ENCODE measurements at regions not wholly inside any gene's neighbourhood (a gene's known extent, or its start where the extent isn't known, plus 50 kb on each side); places are given as distances from the start of the nearest gene placed in this dataset.

DNA sequence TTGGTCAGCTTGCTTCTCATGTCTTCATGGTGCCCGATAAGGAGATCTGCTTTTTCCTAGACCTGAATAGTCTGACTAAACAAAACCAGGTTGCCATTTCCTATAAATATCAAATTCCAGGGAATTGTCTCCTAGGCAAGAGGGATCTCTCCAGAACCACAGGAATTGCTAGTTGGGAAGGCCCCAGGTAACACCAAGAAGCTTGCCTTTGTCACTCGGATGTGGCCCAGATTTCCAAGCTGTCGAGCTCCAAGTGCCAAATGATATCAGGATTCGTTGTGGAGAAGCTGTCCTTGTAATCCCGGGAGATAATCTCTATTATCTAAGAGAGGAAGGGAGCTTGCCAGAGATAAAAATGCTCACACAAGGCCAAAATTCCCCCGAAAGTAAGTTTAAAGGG, 1288.5 kb upstream of the AUTS2 start:
- H3K9me2 ChIP-seq (replicated peaks; ENCODE audit: control insufficient read depth, low read length) = no peaks in the 10 kb centered on the region
- H3K4me1 ChIP-seq (ENCODE audit: control insufficient read depth, low read length) = no peaks in the 10 kb centered on the region
- no peaks in the 10 kb centered on the region for H3F3A ChIP-seq (ENCODE audit: control insufficient read depth, insufficient read depth)
- H4K20me1 ChIP-seq (ENCODE audit: control insufficient read depth, insufficient read depth, low read depth, low read length) = no peaks in the 10 kb centered on the region
- H3K27ac ChIP-seq (ENCODE audit: low read depth, low read length) = no peak overlapping the region
- no peaks in the 10 kb centered on the region for H3K79me2 ChIP-seq (ENCODE audit: control insufficient read depth, low read length)
- TF ChIP-seq EZH2phosphoT487 (IDR thresholded peaks at IDR 0.05; ENCODE audit: borderline replicate concordance, low read length) = no peak
- TF ChIP-seq, protein P1, sequence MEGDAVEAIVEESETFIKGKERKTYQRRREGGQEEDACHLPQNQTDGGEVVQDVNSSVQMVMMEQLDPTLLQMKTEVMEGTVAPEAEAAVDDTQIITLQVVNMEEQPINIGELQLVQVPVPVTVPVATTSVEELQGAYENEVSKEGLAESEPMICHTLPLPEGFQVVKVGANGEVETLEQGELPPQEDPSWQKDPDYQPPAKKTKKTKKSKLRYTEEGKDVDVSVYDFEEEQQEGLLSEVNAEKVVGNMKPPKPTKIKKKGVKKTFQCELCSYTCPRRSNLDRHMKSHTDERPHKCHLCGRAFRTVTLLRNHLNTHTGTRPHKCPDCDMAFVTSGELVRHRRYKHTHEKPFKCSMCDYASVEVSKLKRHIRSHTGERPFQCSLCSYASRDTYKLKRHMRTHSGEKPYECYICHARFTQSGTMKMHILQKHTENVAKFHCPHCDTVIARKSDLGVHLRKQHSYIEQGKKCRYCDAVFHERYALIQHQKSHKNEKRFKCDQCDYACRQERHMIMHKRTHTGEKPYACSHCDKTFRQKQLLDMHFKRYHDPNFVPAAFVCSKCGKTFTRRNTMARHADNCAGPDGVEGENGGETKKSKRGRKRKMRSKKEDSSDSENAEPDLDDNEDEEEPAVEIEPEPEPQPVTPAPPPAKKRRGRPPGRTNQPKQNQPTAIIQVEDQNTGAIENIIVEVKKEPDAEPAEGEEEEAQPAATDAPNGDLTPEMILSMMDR (IDR thresholded peaks at IDR 0.05; ENCODE audit: low read depth, low read length, poor library complexity, severe bottlenecking) = no peak
- no peak overlapping the region for H3K4me2 ChIP-seq (ENCODE audit: low read length)
- no peaks in the 10 kb centered on the region for H3K36me3 ChIP-seq (ENCODE audit: control insufficient read depth, low read length)
- no peak overlapping the region for H3K4me3 ChIP-seq (ENCODE audit: low read length)
- peaks cover 13% of the 10 kb centered on the region; the same call in 1 of the 2 replicates for H3K9me3 ChIP-seq (ENCODE audit: control insufficient read depth, insufficient read depth, low read length)
- H3K27me3 ChIP-seq (ENCODE audit: control insufficient read depth, low read length) = no peaks in the 10 kb centered on the region

DNA sequence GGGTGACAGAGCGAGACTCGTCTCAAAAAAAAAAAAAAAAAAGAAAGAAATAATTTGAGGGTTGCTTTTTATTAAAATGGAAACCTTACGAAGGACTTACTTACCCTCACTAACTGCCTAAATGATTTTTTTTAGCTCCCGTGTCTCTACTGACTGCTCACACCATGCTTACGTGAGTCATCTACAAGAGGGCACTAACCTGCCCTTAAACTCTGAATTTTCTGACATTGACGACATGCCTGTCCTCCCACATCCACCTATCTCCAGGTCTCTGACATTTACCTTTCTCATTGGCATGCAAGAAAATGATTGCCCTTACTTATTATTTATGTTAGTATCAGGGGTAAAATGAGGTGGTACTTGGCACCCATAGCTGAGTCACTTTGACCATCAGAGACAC, 1286.3 kb upstream of the AUTS2 start:
- H3F3A ChIP-seq (ENCODE audit: control insufficient read depth, insufficient read depth) = no peaks in the 10 kb centered on the region
- H3K9me2 ChIP-seq (replicated peaks; ENCODE audit: control insufficient read depth, low read length) = no peaks in the 10 kb centered on the region
- H4K20me1 ChIP-seq (ENCODE audit: control insufficient read depth, insufficient read depth, low read depth, low read length) = no peaks in the 10 kb centered on the region
- no peak overlapping the region for H3K4me2 ChIP-seq (ENCODE audit: low read length)
- H3K9me3 ChIP-seq (ENCODE audit: control insufficient read depth, insufficient read depth, low read length) = peaks cover 10% of the 10 kb centered on the region; the same call in 1 of the 2 replicates
- TF ChIP-seq, protein P1 (IDR thresholded peaks at IDR 0.05; ENCODE audit: low read depth, low read length, poor library complexity, severe bottlenecking) = no peak
- no peak for TF ChIP-seq EZH2phosphoT487 (IDR thresholded peaks at IDR 0.05; ENCODE audit: borderline replicate concordance, low read length)
- H3K79me2 ChIP-seq (ENCODE audit: control insufficient read depth, low read length) = no peaks in the 10 kb centered on the region
- no peak overlapping the region for H3K4me3 ChIP-seq (ENCODE audit: low read length)
- H3K4me1 ChIP-seq (ENCODE audit: control insufficient read depth, low read length) = no peaks in the 10 kb centered on the region
- no peaks in the 10 kb centered on the region for H3K36me3 ChIP-seq (ENCODE audit: control insufficient read depth, low read length)
- no peaks in the 10 kb centered on the region for H3K27me3 ChIP-seq (ENCODE audit: control insufficient read depth, low read length)
- H3K27ac ChIP-seq (ENCODE audit: low read depth, low read length) = no peak overlapping the region

DNA sequence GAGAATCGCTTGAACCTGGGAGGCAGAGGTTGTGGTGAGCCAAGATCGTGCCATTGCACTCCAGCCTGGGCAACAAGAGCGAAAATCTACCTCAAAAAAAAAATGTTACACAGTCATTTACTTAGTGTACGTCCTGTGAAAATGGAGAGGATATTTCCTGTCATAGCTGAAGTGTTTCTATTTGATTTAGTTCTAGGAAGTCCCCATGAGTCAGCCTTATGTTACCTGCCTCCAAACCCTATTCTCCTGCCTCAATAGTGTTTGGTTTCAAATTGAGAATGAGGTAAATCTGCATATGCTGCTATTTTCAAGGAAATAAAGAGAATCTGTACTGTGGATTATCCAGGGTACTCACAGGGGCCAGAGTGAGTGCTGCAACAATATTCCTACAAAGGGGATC, 1284.5 kb upstream of the AUTS2 start:
- Histone ChIP-seq H4K20me1 (ENCODE audit: control insufficient read depth, insufficient read depth, low read depth, low read length) (no peaks in the 10 kb centered on the region), H3K27me3 (ENCODE audit: control insufficient read depth, low read length) (no peaks in the 10 kb centered on the region), H3K27ac (ENCODE audit: low read depth, low read length) (no peak overlapping the region), H3K36me3 (ENCODE audit: control insufficient read depth, low read length) (no peaks in the 10 kb centered on the region), H3K9me3 (ENCODE audit: control insufficient read depth, insufficient read depth, low read length) (peaks cover 10% of the 10 kb centered on the region; the same call in 1 of the 2 replicates), H3K4me1 (ENCODE audit: control insufficient read depth, low read length) (no peaks in the 10 kb centered on the region), H3K4me2 (ENCODE audit: low read length) (no peak overlapping the region), H3K79me2 (ENCODE audit: control insufficient read depth, low read length) (no peaks in the 10 kb centered on the region), H3K4me3 (ENCODE audit: low read length) (no peak overlapping the region), H3F3A (ENCODE audit: control insufficient read depth, insufficient read depth) (no peaks in the 10 kb centered on the region), H3K9me2 (replicated peaks; ENCODE audit: control insufficient read depth, low read length) (no peaks in the 10 kb centered on the region)
- TF ChIP-seq EZH2phosphoT487 (IDR thresholded peaks at IDR 0.05; ENCODE audit: borderline replicate concordance, low read length) = no peak
- TF ChIP-seq, protein P1 (IDR thresholded peaks at IDR 0.05; ENCODE audit: low read depth, low read length, poor library complexity, severe bottlenecking) = no peak

Data from DOHH2 (cell line).